T-helper 2 cell treated with Interferon-gamma antibody and Interleukin-4, amounts not matched to agents 5 μg/mL and 100 μg/mL, for 36 hours (primary cell): ENCODE measurements at regions not wholly inside any gene's neighbourhood (a gene's known extent, or its start where the extent isn't known, plus 50 kb on each side); places are given as distances from the start of the nearest gene placed in this dataset.

Source experiments
- DNase-seq: peaks from one replicate; pipeline ENCODE4 v3.0.0; 2021; ENCODE audit warnings: low spot score
- H3K27ac Mint-ChIP-seq: one replicate; pipeline ENCODE4 v1.8.0; 2021; ENCODE audit warnings: mild to moderate bottlenecking, mixed read lengths
- H3K27me3 Mint-ChIP-seq: one replicate; pipeline ENCODE4 v1.8.0; 2021; ENCODE audit warnings: low read depth, mixed read lengths
- H3K36me3 Mint-ChIP-seq: one replicate; pipeline ENCODE4 v1.8.0; 2021; ENCODE audit warnings: low read depth, mixed read lengths
- H3K4me1 Mint-ChIP-seq: one replicate; pipeline ENCODE4 v1.8.0; 2021; ENCODE audit warnings: low read depth, mixed read lengths
- H3K4me3 Mint-ChIP-seq: one replicate; pipeline ENCODE4 v1.8.0; 2022; ENCODE audit warnings: mild to moderate bottlenecking, moderate library complexity, mixed read lengths
- H3K9me3 Mint-ChIP-seq: one replicate; pipeline ENCODE4 v1.8.0; 2021; ENCODE audit warnings: mixed read lengths

DNA sequence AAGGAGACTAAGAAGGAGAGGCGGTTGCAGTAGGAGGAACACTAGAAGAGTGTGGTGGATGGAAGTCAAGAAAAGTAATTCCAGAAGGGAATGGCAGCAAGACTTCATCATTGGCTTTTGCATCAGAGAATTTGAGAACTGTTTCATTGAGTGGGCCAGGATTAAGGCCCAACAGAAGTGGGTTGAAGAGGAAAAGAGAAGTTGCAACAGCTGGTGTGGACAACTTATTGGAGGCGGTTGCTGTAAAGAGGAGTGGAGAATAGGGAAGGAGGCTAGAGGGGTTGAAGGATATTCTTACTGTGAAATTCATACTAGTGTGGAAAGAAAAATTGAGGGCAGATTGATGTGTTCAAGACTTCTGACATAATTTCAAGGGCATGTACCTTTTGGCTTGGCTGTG, 168.7 kb upstream of the FN1 start:
- H3K9me3 Mint-ChIP-seq = no peaks in the 10 kb centered on the region
- H3K4me3 Mint-ChIP-seq = no peak overlapping the region
- no peaks in the 10 kb centered on the region for H3K27me3 Mint-ChIP-seq
- H3K36me3 Mint-ChIP-seq = no peaks in the 10 kb centered on the region
- no peaks in the 10 kb centered on the region for H3K4me1 Mint-ChIP-seq
- H3K27ac Mint-ChIP-seq = no peak overlapping the region
- DNase-seq = no peak

DNA sequence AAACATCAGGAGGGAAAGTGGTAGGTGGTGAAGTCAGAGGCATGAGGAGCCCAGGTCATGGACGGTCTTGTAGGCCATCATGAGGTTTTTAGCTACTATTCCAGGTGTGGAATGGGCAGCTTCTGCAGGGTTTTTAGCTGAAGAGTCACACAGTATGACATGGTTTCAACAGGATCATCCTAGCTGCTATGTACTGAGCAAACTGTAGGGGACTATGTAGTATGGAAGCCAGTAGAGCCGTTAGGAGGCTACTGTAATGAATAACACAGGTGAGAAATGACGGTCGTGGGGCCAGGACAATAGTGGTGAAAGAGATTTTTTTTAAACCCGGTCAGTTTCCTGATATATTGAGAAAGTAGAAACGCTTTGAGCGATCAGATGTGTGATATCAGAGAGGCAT, 167.6 kb upstream of the FN1 start:
- H3K4me3 Mint-ChIP-seq = no peak overlapping the region

DNA sequence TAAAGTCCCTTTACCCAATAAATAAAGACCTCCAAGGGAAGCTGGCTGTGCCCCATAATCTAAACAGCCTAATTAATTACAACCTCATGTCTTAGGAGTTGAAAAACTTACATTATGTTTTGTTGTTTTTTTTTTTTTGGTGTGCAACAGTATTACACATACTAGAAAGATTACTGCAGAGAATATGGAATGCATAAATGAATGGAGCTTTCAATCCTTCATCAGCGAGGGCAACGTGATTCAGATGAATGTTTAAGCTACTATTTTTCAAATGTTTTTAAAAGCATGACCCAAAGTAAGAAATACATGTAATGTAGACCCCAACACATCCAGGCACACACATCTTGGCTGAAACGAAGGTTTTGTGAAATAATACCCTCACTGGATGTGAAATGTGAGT, 167.1 kb upstream of the FN1 start:
- Mint-ChIP-seq H3K27ac (no peak overlapping the region), H3K4me3 (no peak overlapping the region), H3K27me3 (no peaks in the 10 kb centered on the region), H3K36me3 (no peaks in the 10 kb centered on the region), H3K9me3 (no peaks in the 10 kb centered on the region), H3K4me1 (no peaks in the 10 kb centered on the region)
- DNase-seq = no peak

More for the DNA sequence above, 167.6 kb upstream of the FN1 start:
- Mint-ChIP-seq H3K9me3 (no peaks in the 10 kb centered on the region), H3K27ac (no peak overlapping the region), H3K36me3 (no peaks in the 10 kb centered on the region), H3K27me3 (no peaks in the 10 kb centered on the region), H3K4me1 (no peaks in the 10 kb centered on the region)
- DNase-seq = no peak

DNA sequence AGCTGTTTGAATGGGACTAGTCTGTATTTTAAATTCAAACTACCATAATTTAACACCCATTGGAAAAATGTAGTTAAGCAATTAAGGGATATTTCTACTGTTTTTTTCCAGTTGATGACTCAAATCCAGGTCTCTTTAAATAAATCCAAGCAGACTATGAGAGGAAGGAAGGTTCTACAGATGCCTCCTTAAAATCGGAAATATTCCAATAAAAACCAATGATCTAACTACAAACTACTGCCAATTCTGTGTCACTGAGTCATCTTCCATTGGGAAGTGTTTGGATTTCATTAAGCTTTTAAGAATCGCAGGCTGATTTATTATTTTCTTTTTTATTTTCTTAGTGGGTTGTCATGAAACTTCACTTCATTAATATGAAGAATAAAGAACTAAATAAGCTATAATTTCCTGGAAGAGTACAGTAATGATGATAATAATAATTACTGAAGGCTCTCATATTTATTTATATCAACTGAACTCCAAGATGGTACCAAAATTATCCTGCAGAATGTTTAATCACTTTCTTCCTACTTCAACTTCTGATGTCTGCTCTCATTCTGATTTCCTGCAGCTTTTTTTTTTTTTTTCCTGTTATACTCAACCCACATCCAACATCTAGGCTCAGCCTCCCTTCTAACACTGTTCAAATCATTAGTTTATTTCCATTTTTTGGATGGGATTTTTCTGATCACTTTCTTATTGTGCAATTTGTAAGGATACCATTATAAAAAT, 166.3 kb upstream of the FN1 start:
- Mint-ChIP-seq H3K4me3 (no peak overlapping the region), H3K27ac (no peak overlapping the region), H3K27me3 (no peaks in the 10 kb centered on the region), H3K4me1 (no peaks in the 10 kb centered on the region), H3K9me3 (no peaks in the 10 kb centered on the region), H3K36me3 (no peaks in the 10 kb centered on the region)
- no peak for DNase-seq

DNA sequence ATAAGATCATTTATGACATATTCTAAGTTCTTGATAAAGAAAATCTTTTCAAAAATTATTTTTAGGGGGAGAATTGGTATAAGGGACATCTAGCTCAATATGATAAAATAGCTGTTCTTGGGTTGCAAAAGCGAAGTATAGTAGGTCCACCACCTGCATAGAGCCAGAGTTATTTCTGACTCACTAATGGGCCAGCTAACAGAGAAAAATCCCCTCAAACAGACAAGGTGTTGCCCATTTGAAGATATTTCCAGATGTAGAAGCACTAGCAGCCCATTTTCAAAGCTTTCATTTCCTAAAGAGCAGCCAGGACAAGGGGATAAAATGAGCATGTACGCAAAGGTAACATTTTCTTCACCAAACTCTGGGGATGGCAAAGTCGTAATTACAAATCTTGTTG, 165.7 kb upstream of the FN1 start:
- H3K27me3 Mint-ChIP-seq = no peaks in the 10 kb centered on the region
- H3K4me3 Mint-ChIP-seq = no peak overlapping the region
- no peaks in the 10 kb centered on the region for H3K4me1 Mint-ChIP-seq
- H3K9me3 Mint-ChIP-seq = no peaks in the 10 kb centered on the region
- H3K36me3 Mint-ChIP-seq = no peaks in the 10 kb centered on the region
- DNase-seq = no peak
- H3K27ac Mint-ChIP-seq = no peak overlapping the region

DNA sequence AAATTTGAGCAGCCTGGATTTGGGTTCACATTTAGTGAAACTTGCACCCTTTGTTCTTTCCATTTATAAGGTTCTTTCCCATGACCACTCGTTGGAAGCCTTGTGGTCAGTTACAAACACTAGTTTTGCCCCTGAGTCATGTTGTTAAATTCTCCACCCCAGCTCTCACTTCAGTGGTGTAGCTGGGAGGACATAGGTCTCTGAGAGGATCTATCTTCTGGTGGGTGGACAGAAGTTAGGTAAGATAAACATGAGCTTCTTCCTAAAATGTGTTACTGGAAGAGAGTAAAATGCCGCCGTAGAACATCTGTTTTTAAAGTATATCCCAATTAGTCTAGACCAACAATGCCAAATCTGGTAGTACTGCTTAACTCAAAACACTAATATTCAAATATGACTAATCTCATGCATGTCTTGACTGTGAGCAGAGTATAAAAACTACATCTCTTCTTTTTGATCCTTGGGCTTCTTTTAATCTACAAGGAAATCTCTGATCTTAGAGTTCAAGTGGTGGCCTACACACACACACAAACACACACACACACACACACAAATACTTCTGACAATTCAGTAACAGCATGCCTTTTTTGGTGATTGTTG, 162.6 kb upstream of the FN1 start:
- no peak overlapping the region for H3K27ac Mint-ChIP-seq
- H3K27me3 Mint-ChIP-seq = no peaks in the 10 kb centered on the region
- H3K4me3 Mint-ChIP-seq = no peak overlapping the region
- H3K9me3 Mint-ChIP-seq = no peaks in the 10 kb centered on the region
- no peaks in the 10 kb centered on the region for H3K4me1 Mint-ChIP-seq
- DNase-seq = no peak
- no peaks in the 10 kb centered on the region for H3K36me3 Mint-ChIP-seq

DNA sequence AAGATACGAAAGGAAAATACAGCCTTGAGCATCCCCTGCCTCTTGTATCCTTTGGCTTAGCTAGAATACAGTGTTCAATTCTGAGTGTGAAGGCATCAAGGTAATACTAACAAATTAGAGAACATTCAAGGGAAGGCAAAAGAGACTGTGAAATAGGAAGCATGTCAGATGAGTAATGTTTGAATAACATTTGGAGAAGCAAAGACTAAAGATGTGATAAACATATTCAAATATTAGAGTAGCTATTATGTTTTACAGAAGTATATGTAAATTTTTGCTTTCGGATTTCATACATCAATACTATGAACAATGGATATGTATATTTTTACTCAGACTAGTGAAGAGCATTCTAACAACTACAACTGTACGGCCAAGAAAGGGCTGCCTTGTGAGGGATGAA, 161.7 kb upstream of the FN1 start:
- H3K9me3 Mint-ChIP-seq = no peaks in the 10 kb centered on the region

DNA sequence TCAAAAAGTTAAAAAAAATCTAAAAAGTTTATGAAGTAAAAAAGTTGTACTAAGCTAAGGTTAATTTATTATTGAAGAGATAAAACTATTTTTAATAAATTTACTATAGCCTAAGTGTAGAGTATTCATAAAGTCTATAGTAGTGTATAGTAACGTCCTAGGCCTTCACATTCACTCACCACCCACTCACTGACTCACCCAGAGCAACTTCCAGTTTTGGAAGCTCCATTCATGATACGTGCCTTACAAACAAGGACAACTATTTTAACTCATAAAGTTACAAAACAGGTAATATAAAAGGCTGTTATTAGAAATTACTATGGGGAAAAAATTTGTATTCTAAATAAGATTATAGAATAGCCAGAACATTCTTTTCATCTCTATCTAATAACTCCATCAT, 158.9 kb upstream of the FN1 start:
- DNase-seq = no peak
- Mint-ChIP-seq H3K9me3 (no peaks in the 10 kb centered on the region), H3K4me3 (no peak overlapping the region), H3K27me3 (no peaks in the 10 kb centered on the region), H3K36me3 (no peaks in the 10 kb centered on the region), H3K27ac (no peak overlapping the region), H3K4me1 (no peaks in the 10 kb centered on the region)

More for the DNA sequence above, 161.7 kb upstream of the FN1 start:
- no peak overlapping the region for H3K4me3 Mint-ChIP-seq
- no peak for DNase-seq
- no peaks in the 10 kb centered on the region for H3K36me3 Mint-ChIP-seq
- no peak overlapping the region for H3K27ac Mint-ChIP-seq
- H3K4me1 Mint-ChIP-seq = no peaks in the 10 kb centered on the region
- no peaks in the 10 kb centered on the region for H3K27me3 Mint-ChIP-seq

DNA sequence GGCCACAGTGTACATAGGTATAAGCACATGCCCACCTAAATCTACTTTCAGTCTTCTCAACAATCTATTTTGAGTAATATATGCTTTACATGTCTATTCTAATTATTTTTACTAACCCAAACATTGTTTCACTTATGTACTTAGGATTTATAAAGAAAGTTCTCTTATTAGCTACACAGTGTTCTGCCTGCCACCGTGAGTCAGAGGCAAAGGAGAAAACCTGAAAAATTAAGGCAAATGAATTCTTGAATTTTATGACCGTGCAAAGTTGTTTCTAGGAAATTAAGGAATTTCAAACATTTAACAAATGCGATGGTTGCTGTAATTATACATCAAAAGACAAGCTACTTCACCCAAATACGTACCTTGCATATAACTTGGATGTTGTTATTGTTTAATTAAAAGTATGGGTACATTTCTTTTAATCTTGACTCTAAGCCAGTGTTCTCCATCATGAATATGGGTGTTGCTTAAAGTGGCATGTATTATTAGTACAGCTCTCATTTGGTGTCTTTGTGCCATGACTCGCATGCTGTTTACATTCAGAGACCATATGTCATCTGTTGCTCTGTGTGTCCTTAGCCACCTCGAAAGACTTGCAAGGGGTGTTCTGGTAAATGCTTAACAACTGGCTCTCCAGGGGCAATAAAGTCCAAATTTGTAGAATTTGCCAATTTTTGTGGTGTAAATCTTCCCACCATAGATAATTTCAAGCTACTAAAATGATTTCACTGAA, 154.3 kb upstream of the FN1 start:
- Mint-ChIP-seq H3K4me3 (no peak overlapping the region), H3K4me1 (no peaks in the 10 kb centered on the region), H3K9me3 (no peaks in the 10 kb centered on the region), H3K27me3 (no peaks in the 10 kb centered on the region), H3K27ac (no peak overlapping the region), H3K36me3 (no peaks in the 10 kb centered on the region)
- DNase-seq = no peak

DNA sequence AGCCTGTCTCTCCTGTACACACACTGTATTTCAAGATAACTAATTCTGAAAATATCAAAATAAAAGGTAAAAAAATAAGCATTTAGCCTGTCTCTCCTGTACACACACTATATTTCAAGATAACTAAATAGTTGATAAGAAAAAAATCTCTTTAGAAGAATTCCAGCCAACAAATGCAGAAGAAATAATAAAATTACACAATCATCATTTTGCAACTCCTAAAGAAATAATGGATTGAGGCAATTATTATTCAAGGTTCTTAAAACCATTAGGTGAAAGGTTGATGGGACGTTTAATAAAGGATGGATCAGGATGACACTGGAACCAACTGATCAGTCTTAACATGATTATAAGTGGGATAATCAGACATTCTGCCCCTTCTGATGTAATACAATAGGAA, 148.0 kb upstream of the FN1 start:
- Mint-ChIP-seq H3K9me3 (no peaks in the 10 kb centered on the region), H3K4me3 (no peak overlapping the region), H3K27ac (no peak overlapping the region), H3K27me3 (no peaks in the 10 kb centered on the region), H3K36me3 (no peaks in the 10 kb centered on the region), H3K4me1 (no peaks in the 10 kb centered on the region)
- DNase-seq = no peak

DNA sequence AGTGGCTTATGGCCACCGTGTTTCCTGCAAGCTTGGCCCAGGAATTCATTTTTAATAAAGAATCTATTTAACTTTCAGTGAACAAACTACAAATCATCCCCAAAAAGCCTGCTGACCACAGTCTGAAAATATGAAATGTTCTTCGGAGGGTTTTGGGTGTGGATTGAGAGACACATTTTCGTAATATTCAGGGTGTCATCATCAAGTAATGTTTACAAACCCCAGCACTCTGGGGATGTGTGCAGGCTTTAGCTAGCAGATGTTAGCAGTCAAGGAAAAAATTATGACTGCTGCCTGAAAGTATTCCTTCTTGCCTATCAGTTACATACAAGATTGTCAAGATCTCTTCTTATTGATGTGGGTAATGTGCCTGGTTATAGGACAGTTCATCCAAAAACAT, 143.9 kb upstream of the FN1 start:
- H3K27me3 Mint-ChIP-seq = no peaks in the 10 kb centered on the region
- no peak for DNase-seq
- H3K4me3 Mint-ChIP-seq = no peak overlapping the region
- no peaks in the 10 kb centered on the region for H3K4me1 Mint-ChIP-seq
- H3K27ac Mint-ChIP-seq = no peak overlapping the region
- no peaks in the 10 kb centered on the region for H3K36me3 Mint-ChIP-seq
- no peaks in the 10 kb centered on the region for H3K9me3 Mint-ChIP-seq

DNA sequence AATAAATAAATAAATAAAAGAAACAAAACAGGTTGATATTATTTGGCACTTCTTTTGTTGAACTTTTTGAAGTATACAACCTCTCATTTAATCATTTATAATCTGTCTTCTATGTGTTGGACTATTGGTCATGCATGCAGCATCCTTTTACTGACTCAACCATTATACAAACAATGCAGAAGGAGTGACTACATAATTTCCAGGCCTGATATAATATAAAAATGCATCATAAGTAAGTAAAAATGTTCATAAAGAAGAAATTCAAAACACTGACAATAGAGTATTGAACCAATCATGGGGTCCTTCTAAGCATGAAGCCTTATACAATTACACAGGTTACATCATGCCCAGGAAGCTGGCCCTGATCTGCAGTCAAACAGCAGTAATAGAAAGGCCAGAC, 141.5 kb upstream of the FN1 start:
- DNase-seq = no peak

DNA sequence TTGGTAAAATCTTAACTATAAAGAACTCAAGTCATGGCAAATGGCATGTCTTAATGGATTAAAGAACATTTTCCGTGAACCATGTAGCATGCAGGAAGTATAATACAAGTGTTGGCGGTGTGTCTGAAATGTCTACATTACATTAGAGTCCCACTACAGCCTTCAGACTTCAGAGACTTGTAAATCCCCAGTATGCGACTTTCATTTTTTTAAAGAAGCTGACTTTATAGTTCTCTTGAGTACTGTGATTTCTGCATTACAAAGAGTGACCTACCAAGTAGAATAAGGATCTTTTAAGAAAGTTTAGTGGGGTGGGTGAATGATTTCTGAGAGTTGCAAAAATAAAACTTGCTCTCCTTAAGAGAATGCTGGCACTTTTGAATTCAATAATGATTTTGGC, 140.7 kb upstream of the FN1 start:
- H3K27me3 Mint-ChIP-seq = peaks cover 2% of the 10 kb centered on the region
- DNase-seq = no peak
- H3K27ac Mint-ChIP-seq = no peak overlapping the region
- H3K9me3 Mint-ChIP-seq = no peaks in the 10 kb centered on the region
- H3K36me3 Mint-ChIP-seq = no peaks in the 10 kb centered on the region
- H3K4me1 Mint-ChIP-seq = no peaks in the 10 kb centered on the region
- no peak overlapping the region for H3K4me3 Mint-ChIP-seq

More for the DNA sequence above, 141.5 kb upstream of the FN1 start:
- H3K9me3 Mint-ChIP-seq = no peaks in the 10 kb centered on the region
- no peaks in the 10 kb centered on the region for H3K27me3 Mint-ChIP-seq
- H3K4me3 Mint-ChIP-seq = no peak overlapping the region
- H3K27ac Mint-ChIP-seq = no peak overlapping the region
- H3K4me1 Mint-ChIP-seq = no peaks in the 10 kb centered on the region
- H3K36me3 Mint-ChIP-seq = no peaks in the 10 kb centered on the region

DNA sequence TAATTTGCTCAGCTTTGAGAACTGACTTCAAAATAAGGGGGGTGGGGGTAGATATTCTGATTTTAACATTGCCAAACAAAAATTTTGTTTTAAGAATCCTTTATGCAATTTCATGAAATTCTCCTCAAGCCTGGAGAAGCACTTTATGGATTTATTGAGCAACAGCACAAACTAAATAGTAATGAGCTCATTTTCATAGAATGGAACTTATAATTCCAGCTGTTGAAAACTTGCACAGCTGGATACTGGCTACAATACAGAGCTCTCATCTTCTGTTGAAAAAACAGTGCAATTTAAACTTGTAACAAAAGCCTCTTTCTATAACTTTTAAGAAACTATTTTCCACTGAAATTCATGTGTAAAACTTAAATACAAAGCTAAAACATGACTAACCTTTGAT, 137.6 kb upstream of the FN1 start:
- Mint-ChIP-seq H3K27me3 (peaks cover 7% of the 10 kb centered on the region), H3K4me1 (no peaks in the 10 kb centered on the region), H3K36me3 (no peaks in the 10 kb centered on the region), H3K27ac (no peak overlapping the region), H3K9me3 (no peaks in the 10 kb centered on the region), H3K4me3 (no peak overlapping the region)
- no peak for DNase-seq
